ENCODE measurements at regions not wholly inside any gene's neighbourhood (a gene's known extent, or its start where the extent isn't known, plus 50 kb on each side); places are given as distances from the start of the nearest gene placed in this dataset.

GRCh38 chr5:5951953-5952352 is 426.4 kb downstream of the MED10 start:
- H3K36me3 Mint-ChIP-seq: peaks cover 2% of the 10 kb centered on the region; the same call in 1 of the 2 replicates
- DNase-seq (ENCODE audit: low spot score): no peak
- no peaks in the 10 kb centered on the region for H3K4me1 Mint-ChIP-seq
- CTCF ChIA-PET: interaction anchor here (0.9 kb wide), 1 partner anchor 18 kb away, joined by 3 read pairs; no protein-coding TSS in a partner anchor
- ATAC-seq: 0 out of 2 replicates have a peak, but pooled peaks have one; percentile 22
- H3K9me3 Mint-ChIP-seq: peaks cover 12% of the 10 kb centered on the region
- TF ChIP-seq ZMAT4 (CRISPR knock-in tag; IDR thresholded peaks at IDR 0.05): no peak
- no peak for TF ChIP-seq GABPB1 (CRISPR knock-in tag; IDR thresholded peaks at IDR 0.05)
- TF ChIP-seq MXD4 (CRISPR knock-in tag; IDR thresholded peaks at IDR 0.05; ENCODE audit: borderline replicate concordance): no peak
- no peak for TF ChIP-seq RELA (CRISPR knock-in tag; IDR thresholded peaks at IDR 0.05; ENCODE audit: borderline replicate concordance)
- no peak overlapping the region for H3K27ac Mint-ChIP-seq
- peaks cover 24% of the 10 kb centered on the region for H3K27me3 Mint-ChIP-seq (ENCODE audit: low read depth)
- POLR2A ChIA-PET: no interaction called here
- no peak overlapping the region for H3K4me3 Mint-ChIP-seq

- Mint-ChIP-seq H3K27ac (no peak overlapping the region), H3K36me3 (no peaks in the 10 kb centered on the region), H3K9me3 (0 out of 2 replicates have a peak, but pooled peaks cover 5% of the 10 kb centered on the region), H3K27me3 (ENCODE audit: low read depth) (peaks cover 18% of the 10 kb centered on the region), H3K4me1 (no peaks in the 10 kb centered on the region), H3K4me3 (no peak overlapping the region)
- TF ChIP-seq E2F5 (CRISPR knock-in tag; IDR thresholded peaks at IDR 0.05) (no peak), TEAD1 (CRISPR knock-in tag; IDR thresholded peaks at IDR 0.05) (no peak), ZNF263 (CRISPR knock-in tag; IDR thresholded peaks at IDR 0.05; ENCODE audit: low read depth) (no peak), AR (CRISPR knock-in tag; IDR thresholded peaks at IDR 0.05) (no peak), RORB (CRISPR knock-in tag; IDR thresholded peaks at IDR 0.05) (no peak), AFF4 (CRISPR knock-in tag; IDR thresholded peaks at IDR 0.05; ENCODE audit: borderline replicate concordance) (no peak), MAX (CRISPR knock-in tag; IDR thresholded peaks at IDR 0.05) (no peak), GRHL2 (CRISPR knock-in tag; IDR thresholded peaks at IDR 0.05; ENCODE audit: insufficient replicate concordance, severe bottlenecking) (no peak)
- POLR2A ChIA-PET: no interaction called here
- DNase-seq (ENCODE audit: low spot score): no peak
- CTCF ChIA-PET: interaction anchor here (0.6 kb wide), 1 partner anchor 166 kb away, joined by 3 read pairs; no protein-coding TSS in a partner anchor
- no peak for ATAC-seq
Measured at GRCh38 chr5:5950658-5951057, 427.7 kb downstream of the MED10 start.

GRCh38 chr5:5941486-5941885 is 436.9 kb downstream of the MED10 start:
- Mint-ChIP-seq H3K27ac (no peak overlapping the region), H3K4me3 (no peak overlapping the region), H3K9me3 (no peaks in the 10 kb centered on the region), H3K27me3 (ENCODE audit: low read depth) (no peaks in the 10 kb centered on the region), H3K4me1 (no peaks in the 10 kb centered on the region), H3K36me3 (no peaks in the 10 kb centered on the region)
- CTCF ChIA-PET: interaction anchor here (1.2 kb wide), 1 partner anchor 493 kb away, joined by 3 read pairs; no protein-coding TSS in a partner anchor
- no peak for ATAC-seq
- TF ChIP-seq HMGXB4 (CRISPR knock-in tag; IDR thresholded peaks at IDR 0.05): no peak
- TF ChIP-seq JUN (CRISPR knock-in tag; IDR thresholded peaks at IDR 0.05): no peak
- no peak for TF ChIP-seq IRF1 (CRISPR knock-in tag; IDR thresholded peaks at IDR 0.05)
- TF ChIP-seq ZNF532 (CRISPR knock-in tag; IDR thresholded peaks at IDR 0.05; ENCODE audit: borderline replicate concordance): no peak
- POLR2A ChIA-PET: no interaction called here
- DNase-seq (ENCODE audit: low spot score): no peak
